IPS DF 6.9 (cell line): ENCODE measurements at regions not wholly inside any gene's neighbourhood (a gene's known extent, or its start where the extent isn't known, plus 50 kb on each side); places are given as distances from the start of the nearest gene placed in this dataset.

Source experiments
- DNase-seq: peaks from one replicate; pipeline ENCODE4 v3.0.0-alpha.2; 2013; ENCODE audit warnings: low read depth, low spot score
- H3K27ac ChIP-seq: one replicate; pipeline ENCODE4 v1.5.1; 2013; ENCODE audit warnings: low read length, control low read depth
- H3K27me3 ChIP-seq: 2 replicates; pipeline ENCODE4 v1.6.1; 2013; ENCODE audit warnings: mild to moderate bottlenecking, low read length; ENCODE audit not compliant: control insufficient read depth, insufficient read depth
- H3K36me3 ChIP-seq: 2 replicates; pipeline ENCODE4 v1.6.1; 2013; ENCODE audit warnings: low read length; ENCODE audit not compliant: control insufficient read depth, insufficient read depth
- H3K4me1 ChIP-seq: 2 replicates; pipeline ENCODE4 v1.6.1; 2013; ENCODE audit warnings: low read length; ENCODE audit not compliant: control insufficient read depth, insufficient read depth
- H3K4me3 ChIP-seq: 2 replicates; pipeline ENCODE4 v1.5.1; 2013; ENCODE audit warnings: mild to moderate bottlenecking, low read length
- H3K9me3 ChIP-seq: 2 replicates; pipeline ENCODE4 v1.6.1; 2013; ENCODE audit warnings: low read length, inconsistent platforms; ENCODE audit not compliant: control insufficient read depth, insufficient read depth
- WGBS: extraction: QIAGEN DNeasy Blood & Tissue Kit; methylation state at CpG from one replicate; pipeline ENCODE4 v1.1.7; 2013; ENCODE audit warnings: mixed read lengths, missing lambda C conversion rate; ENCODE audit not compliant: insufficient read length, insufficient coverage; 5-methylcytosine and 5-hydroxymethylcytosine counted together

DNA sequence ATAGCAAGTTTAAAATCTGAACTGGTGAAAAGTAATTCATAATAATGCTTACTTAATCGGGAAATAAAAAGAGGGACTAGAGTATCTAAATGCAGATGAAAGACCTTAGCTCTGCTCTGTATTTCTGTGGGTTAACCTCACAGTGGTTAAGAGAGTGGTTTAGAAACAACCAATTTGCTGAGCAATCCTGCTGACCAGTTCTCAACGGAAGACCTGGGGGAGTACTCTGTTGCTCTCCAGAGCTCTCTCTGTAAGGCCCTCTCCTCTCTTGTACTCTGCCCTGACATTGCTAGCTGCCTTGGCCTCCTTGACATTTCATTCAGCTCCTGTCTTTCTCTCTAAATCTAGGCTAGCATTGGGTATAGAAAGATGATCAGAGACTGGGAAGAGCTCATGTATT lies 1186.6 kb upstream of the SEMA6A start:
- WGBS: no CpG with 5 or more reads among the region's 2 CpGs
- Histone ChIP-seq H3K27ac (no peak overlapping the region), H3K4me1 (no peaks in the 10 kb centered on the region), H3K36me3 (no peaks in the 10 kb centered on the region), H3K4me3 (no peak overlapping the region), H3K9me3 (no peaks in the 10 kb centered on the region), H3K27me3 (no peaks in the 10 kb centered on the region)
- DNase-seq: no peak

DNA sequence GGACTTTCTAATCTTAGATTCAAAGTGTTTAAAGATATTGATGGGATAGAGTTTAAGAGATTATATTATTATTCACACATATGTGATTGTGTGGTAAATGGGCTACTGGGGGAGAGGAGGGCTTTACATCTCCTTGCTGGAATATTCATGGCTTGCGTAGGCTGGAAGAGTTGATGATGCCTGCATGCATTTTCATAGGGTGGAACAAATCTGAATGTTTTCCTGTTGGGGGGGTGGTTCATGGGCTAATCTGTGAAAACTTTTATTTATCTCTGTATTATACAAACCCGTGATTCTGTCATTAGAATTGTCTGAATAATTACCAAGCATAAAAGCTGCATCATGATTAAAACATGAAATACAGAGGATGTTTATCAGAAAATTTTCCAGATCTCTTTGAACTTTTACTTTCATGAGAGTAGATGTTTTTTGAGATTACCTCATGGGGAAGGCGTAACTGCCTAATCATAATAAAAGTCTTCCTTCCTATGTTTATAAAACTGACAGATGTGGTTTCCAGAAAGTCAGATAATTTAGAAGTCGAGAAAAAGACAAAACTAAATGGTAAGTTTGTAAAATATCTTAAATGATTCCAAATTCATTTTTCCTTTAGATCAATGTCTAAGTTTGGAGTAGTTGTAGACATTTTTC lies 1185.4 kb upstream of the SEMA6A start:
- DNase-seq: no peak
- no peaks in the 10 kb centered on the region for H3K4me1 ChIP-seq
- H3K27me3 ChIP-seq: no peaks in the 10 kb centered on the region
- no peaks in the 10 kb centered on the region for H3K36me3 ChIP-seq
- no peak overlapping the region for H3K27ac ChIP-seq
- H3K9me3 ChIP-seq: no peaks in the 10 kb centered on the region
- WGBS: no CpG with 5 or more reads among the region's 4 CpGs
- H3K4me3 ChIP-seq: no peak overlapping the region

DNA sequence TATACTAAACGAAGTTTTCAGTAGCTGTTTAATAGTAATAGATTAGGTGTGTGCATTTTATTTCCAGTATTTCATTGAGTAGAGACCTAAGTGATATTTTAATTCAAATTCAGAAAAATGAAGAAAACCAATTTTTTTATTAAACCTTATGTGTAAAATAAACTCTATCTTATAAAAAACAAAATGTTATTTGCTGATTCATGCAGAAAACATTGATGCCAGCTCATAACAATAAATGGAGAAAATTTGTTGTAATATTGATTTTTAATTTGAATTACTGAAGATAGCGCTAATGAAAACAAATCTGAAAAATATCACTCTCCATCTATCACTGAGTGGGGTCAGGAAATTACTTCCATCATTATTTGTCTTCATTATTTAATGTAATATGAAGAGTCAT lies 1177.8 kb upstream of the SEMA6A start:
- DNase-seq: no peak
- no peak overlapping the region for H3K4me3 ChIP-seq
- no peaks in the 10 kb centered on the region for H3K4me1 ChIP-seq
- H3K27ac ChIP-seq: no peak overlapping the region
- no peaks in the 10 kb centered on the region for H3K27me3 ChIP-seq
- H3K9me3 ChIP-seq: no peaks in the 10 kb centered on the region
- H3K36me3 ChIP-seq: no peaks in the 10 kb centered on the region
- WGBS: no CpG with 5 or more reads among the region's 2 CpGs

DNA sequence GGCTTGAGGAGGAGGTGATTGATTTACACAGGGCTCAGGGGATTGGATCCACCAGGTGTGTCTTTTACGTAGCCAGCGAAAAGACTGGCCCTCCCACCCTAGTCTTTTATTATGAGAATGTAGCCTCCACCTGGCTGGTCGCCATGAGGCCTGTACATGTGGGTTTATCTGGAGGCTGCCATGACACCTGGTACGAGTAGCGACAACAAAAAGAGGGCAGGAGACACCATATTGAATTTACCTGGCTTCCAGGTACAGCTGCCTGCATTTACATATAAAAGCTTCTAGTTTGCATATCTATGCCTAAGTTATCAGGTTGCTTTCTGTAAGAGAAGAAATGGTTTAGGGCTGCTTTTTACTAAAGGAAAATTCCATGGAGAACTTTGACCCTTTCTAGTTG lies 1173.7 kb upstream of the SEMA6A start:
- H3K4me3 ChIP-seq: no peak overlapping the region
- H3K36me3 ChIP-seq: no peaks in the 10 kb centered on the region
- WGBS: no CpG with 5 or more reads among the region's 5 CpGs
- H3K27ac ChIP-seq: no peak overlapping the region
- no peaks in the 10 kb centered on the region for H3K27me3 ChIP-seq
- no peaks in the 10 kb centered on the region for H3K9me3 ChIP-seq
- no peaks in the 10 kb centered on the region for H3K4me1 ChIP-seq
- DNase-seq: peak; percentile 2

DNA sequence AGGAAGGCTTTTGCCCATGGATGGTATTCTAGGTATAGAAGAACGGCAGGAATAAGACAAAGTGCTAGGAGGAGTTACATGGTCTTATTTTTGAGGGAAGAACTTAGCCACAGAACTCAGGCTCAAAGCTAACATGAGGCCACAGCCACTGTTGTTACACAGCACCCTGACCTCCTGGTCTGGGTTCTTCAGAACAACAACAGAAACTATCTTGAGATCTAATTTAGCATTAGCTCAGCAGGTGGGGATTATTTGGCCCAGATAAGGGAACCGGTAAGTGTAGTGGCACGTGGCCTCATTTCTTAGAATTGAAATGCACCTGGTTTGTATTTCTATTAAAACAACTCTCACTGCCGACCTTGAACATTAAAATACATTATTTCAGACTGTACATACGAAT lies 1168.7 kb upstream of the SEMA6A start:
- Histone ChIP-seq H3K36me3 (no peaks in the 10 kb centered on the region), H3K27me3 (no peaks in the 10 kb centered on the region), H3K27ac (no peak overlapping the region), H3K4me1 (no peaks in the 10 kb centered on the region), H3K9me3 (no peaks in the 10 kb centered on the region), H3K4me3 (no peak overlapping the region)
- no peak for DNase-seq
- no CpG with 5 or more reads among the region's 5 CpGs for WGBS

DNA sequence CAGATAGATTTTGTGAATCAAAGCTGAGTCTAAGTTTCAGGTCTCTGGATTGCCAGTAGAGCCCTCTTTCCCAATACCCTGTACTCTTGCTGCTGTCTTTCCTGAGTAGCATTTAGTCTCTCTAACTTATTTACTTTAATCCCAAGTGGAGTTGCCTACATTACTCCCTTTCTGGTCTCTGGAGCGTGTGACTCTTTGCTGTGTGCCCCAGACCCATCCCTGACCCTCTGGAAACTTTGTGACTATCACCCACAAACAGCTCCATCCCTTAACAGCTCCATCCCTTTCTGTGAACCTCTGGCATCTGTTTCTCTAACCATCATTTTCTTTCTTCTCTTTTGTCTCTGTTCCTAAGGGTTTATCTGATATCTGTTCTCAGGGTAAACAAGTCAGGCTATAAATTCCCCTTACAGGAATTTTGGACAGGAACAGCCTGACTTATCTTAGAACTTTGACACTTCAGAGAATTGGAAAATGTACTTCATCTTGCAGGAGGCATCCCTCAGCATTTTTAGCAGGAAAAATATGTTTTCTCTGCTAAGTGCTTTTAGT lies 1167.1 kb upstream of the SEMA6A start:
- H3K36me3 ChIP-seq: no peaks in the 10 kb centered on the region
- no peaks in the 10 kb centered on the region for H3K4me1 ChIP-seq
- H3K27ac ChIP-seq: no peak overlapping the region
- WGBS: no CpG with 5 or more reads among the region's 1 CpG
- DNase-seq: no peak
- H3K4me3 ChIP-seq: no peak overlapping the region
- H3K9me3 ChIP-seq: no peaks in the 10 kb centered on the region
- H3K27me3 ChIP-seq: no peaks in the 10 kb centered on the region

DNA sequence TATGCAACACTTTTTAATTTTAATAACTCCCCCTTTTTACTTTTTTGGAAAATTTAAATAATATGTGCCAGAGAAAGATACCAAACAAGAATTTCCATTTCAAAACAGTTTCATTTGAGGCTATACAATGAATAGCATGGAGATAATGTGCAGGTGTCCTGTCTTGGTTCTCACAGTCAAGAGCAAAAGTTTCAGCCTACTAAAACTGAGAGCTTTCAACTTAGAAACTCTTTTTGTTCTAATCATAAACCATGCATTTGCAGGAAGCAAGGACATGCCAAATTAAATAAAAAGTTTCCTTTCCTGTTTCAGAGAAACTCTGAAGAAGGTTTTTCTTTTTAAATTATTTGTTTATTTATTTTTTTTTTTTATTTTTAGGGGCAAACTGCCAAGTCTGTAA lies 1165.6 kb upstream of the SEMA6A start:
- no peak for DNase-seq
- no peaks in the 10 kb centered on the region for H3K27me3 ChIP-seq
- no peak overlapping the region for H3K27ac ChIP-seq
- H3K4me1 ChIP-seq: no peaks in the 10 kb centered on the region
- H3K9me3 ChIP-seq: no peaks in the 10 kb centered on the region
- H3K4me3 ChIP-seq: no peak overlapping the region
- no peaks in the 10 kb centered on the region for H3K36me3 ChIP-seq

DNA sequence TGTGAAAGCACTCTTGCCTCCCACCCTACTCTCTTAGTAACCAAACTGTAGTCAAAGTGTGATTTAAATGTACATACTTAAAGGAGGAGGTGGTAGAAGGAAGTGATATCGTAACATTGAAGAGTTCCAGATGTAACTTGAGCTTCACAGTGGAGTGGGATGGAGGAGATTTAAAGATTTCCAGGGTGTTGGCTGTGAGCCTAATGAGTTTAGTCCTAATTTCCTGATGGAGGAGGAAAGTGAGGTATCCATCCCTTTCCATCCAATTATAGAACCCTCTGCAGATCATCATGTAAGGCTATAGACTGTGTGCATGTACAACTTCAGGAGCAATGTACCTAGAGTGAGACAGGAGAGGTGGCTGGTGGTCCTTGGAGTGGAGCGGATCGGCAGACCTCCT lies 1163.9 kb upstream of the SEMA6A start:
- Histone ChIP-seq H3K36me3 (no peaks in the 10 kb centered on the region), H3K9me3 (no peaks in the 10 kb centered on the region), H3K27me3 (no peaks in the 10 kb centered on the region), H3K27ac (no peak overlapping the region), H3K4me1 (no peaks in the 10 kb centered on the region), H3K4me3 (no peak overlapping the region)
- no peak for DNase-seq
- WGBS: no CpG with 5 or more reads among the region's 3 CpGs

DNA sequence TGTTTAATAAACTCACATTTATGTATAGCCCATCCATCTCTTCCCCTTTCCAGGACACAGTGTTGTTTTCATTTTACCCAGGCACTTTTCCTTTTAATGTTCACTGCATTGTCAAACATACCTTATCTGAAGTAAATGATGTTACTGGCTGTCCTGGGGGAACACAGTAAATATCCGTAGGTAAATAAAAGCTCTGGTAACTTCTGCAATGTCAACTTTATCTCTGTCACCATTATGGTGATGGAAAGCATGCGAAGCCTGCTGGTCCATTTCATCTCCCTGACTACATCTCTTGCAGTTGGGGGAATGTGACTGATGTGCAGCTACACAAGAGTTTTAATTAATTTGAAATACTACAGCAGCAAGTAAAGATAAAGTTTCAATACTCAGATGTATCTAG lies 1162.1 kb upstream of the SEMA6A start:
- no CpG with 5 or more reads among the region's 2 CpGs for WGBS
- no peaks in the 10 kb centered on the region for H3K9me3 ChIP-seq
- no peak for DNase-seq
- no peaks in the 10 kb centered on the region for H3K4me1 ChIP-seq
- no peak overlapping the region for H3K27ac ChIP-seq
- H3K27me3 ChIP-seq: no peaks in the 10 kb centered on the region
- no peaks in the 10 kb centered on the region for H3K36me3 ChIP-seq
- no peak overlapping the region for H3K4me3 ChIP-seq

DNA sequence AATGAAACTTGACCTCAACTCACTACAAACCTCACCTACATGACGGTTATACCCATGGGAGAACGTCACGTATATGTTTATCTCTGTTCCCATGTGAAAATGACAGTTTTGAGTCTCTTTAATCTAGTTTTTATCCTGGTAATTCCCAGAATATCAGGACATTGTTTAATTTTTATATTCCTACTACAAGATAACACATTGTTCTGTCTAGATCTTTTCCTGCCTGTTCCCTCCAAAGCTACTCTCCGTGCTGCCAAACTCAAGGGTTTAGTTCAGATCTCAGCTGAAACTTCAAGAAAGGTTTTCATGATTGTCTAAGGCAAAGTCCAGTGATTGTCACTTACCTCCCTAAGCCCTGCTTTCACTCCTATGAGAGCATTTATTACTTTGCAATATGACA lies 1159.4 kb upstream of the SEMA6A start:
- WGBS: no CpG with 5 or more reads among the region's 4 CpGs
- no peaks in the 10 kb centered on the region for H3K4me1 ChIP-seq
- H3K9me3 ChIP-seq: no peaks in the 10 kb centered on the region
- no peak for DNase-seq
- H3K27me3 ChIP-seq: no peaks in the 10 kb centered on the region
- no peaks in the 10 kb centered on the region for H3K36me3 ChIP-seq
- no peak overlapping the region for H3K4me3 ChIP-seq
- no peak overlapping the region for H3K27ac ChIP-seq

DNA sequence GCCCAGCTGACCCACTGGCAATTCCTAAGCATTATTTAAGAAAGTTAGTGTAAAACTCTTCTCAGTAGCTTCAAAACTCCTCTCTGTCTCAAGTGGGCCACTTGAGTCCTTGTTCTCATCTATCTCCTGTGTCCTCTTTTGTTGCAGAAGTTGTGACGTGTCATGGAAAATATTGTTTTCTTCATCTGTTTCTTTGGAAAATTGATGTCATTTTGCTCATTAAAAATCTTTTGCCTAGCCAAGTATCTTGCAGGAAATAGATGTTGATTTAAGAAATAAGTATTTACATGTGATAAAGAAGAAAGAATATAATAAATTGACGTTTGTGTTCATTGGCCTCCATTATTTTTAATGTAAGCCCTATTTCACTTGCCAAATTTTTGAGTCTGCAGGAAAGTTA lies 1158.4 kb upstream of the SEMA6A start:
- Histone ChIP-seq H3K27ac (no peak overlapping the region), H3K36me3 (no peaks in the 10 kb centered on the region), H3K4me1 (no peaks in the 10 kb centered on the region), H3K4me3 (no peak overlapping the region), H3K9me3 (no peaks in the 10 kb centered on the region), H3K27me3 (no peaks in the 10 kb centered on the region)
- 100% methylated on average over 1 of the region's 2 CpGs for WGBS
- DNase-seq: no peak
